Hematopoietic multipotent progenitor cell treated with erythropoietin and hydrocortisone succinate and interleukin-3 and kit ligand, for 15 days (in vitro differentiated cells): ENCODE measurements at regions not wholly inside any gene's neighbourhood (a gene's known extent, or its start where the extent isn't known, plus 50 kb on each side); places are given as distances from the start of the nearest gene placed in this dataset.
"Not testable (repeated sequence)": the region's sequence is repeated elsewhere in the genome, so short reads cannot be mapped to it uniquely, and the experiment has no call there.

Experiments used
- DNase-seq: peaks from one replicate; pipeline ENCODE4 v3.0.0-alpha.2; 2015; ENCODE audit warnings: low spot score

DNA sequence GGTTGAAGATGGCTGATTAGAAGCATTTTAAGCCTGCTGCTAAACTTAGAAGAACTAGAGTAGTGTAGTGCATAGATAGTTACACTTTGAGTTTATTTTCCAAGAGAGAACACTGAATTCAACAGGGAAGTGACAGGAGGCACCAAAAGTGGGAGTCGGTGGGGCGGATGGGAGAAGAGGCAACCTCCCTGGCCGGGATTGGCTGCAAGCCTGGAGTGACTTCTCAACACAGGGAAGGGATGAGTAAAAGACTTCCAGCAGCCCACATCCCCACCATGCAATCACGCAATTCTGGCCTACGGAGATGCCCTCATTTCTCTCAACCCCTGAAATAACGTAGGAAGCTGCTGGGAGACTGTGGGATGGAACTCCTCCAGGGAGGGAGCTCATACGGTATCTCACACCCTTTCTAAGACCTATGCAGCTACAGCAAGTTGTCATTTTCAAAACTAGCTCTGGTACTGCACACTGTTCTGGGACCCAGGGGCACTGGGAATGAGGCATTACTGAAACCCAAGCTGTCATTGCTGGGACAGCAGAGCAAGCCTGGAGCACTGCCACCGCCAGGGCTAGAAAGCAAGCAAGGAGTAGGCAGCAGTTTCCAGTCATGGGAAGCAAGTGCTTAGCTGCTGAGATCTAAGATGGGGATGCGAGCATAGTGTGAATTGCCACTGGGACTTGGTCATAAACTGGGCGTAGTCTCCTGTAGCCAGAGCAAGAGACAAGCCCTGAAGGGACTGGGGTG, 331.6 kb upstream of the PTGER4 start:
- no peak for DNase-seq

DNA sequence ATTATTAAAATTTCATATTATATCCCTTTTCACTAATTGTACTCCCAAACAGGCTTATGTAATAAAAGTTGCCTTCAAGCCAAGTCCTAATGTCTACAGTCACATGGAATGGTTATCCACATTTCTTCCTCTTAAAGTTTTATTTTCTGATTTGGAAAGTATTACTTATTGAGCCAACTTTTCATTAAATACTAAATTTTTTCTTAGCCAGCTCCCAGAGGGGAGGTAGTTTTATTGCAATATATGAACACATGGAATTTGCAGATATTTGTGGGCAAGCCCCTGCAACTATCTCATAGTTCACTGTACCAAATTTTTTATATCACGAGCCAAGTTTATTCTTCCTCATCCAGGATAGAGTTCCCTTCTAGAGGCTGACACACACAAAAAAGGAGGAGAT, 332.8 kb upstream of the PTGER4 start:
- no peak for DNase-seq

DNA sequence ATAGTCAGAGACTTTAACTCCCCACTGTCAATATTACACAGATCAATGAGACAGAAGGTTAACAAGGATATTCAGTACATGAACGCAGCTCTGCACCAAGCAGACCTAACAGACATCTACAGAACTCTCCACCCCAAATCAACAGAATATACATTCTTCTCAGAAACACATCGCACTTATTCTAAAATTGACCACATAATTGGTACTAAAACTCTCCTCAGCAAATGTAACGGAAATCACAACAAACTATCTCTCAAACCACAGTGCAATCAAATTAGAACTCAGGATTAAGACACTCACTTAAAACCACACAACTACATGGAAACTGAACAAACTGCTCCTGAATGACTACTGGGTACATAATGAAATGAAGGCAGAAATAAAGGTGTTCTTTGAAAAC, 341.3 kb upstream of the PTGER4 start:
- not testable (repeated sequence) for DNase-seq

DNA sequence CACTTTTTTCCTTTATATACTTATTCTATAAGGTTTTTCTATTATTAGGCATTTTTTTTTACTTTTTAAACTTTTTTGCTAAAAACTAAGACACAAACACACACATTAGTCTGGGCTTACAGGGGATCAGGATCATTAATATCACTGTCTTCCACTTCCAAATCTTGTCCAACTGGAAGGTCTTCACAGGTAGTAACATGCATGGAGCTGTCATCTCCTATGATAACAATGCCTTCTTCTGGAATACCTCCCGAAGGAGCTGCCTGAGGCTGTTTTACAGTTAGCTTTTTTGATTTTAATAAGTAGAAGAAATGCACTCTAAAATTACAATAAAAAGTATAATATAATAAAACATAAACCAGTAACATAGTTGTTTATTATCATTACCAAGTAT, 345.5 kb upstream of the PTGER4 start:
- no peak for DNase-seq

DNA sequence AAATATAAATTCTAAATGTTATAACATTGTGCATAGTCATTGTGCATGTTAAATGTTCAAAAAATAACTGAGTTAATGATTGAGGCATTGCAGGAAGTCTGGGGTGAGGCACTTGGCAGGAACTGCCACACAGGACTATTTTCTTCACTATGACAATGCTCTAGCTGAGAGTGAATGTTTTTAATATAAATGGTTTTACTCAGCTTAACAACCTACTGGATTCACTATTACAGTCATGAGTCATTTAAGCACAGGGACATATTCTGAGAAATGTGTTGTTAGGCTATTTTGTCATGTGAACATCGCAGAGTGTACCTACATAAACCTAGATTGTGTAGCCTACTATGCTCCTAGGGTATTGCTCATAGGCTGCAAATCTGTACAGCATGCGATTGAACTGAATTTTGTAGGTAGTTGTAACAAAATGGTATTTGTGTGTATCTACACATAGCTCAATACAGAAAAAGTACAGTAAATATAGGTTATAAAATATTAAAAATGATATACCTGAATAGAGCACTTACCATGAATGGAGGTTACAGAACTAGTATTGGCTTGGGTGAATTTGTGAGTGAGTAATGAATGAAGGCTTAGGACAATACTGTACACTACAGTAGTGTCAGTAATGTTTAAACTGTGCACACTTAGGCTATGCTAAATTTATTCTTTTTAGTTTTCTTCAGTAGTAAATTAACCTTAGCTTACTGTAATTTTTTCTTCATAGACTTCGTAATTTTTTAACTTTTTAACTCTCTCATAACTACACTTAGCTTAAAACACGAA, 346.1 kb upstream of the PTGER4 start:
- no peak for DNase-seq

DNA sequence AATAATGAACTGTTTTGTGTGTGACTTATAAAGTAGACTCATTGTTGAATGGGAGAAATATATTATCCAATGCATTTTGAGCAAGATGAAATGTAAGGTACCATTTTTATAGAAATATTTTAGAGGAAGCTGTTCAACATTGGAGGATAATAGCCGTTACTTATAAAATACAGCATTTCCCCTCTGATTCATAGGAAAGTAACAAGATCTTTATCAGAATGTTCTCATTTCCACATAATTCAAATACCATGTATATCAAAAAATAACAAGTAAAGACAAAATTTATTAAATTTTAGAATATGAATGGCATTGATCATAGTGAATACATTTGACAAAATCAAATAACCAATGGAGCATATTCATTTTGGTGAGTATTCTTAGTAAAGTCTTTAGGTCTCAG, 346.7 kb upstream of the PTGER4 start:
- DNase-seq = no peak

DNA sequence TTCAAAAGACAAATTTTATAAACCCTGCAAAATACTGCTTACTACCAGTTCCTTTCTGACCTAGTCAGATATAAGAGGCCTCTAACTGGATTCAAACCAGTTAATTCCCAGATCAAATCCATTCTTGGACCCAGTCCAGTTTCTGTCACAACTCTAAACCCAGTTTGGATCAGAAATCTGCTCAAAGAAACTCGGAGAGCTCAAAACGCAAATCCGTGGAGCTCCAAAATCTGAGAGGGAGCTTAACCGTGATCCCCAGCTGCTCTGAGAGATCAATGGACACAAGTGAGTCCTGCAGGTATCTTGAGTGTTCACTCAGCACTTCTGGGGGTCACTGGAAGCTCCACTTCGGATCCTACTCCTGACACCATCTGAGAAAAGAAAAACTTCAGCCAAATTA, 348.1 kb upstream of the PTGER4 start:
- DNase-seq = no peak

DNA sequence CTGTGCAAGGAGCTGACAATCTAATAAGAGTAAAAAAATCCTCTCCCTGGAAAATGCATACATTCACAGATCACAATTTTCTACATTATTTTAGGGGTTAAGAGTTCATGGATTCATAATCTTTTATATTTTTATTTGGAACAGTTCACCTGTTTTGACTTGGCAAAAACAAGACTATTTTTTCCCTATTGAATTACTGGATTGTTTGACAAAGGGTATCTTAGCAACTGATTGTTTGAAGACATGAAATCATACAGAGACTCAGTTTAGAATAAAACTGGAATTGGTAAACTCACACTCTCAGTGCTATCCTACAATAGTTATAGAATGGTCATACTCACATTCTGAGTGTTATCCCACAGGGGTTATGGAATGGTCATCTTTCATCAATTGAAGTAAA, 358.2 kb upstream of the PTGER4 start:
- DNase-seq = no peak

DNA sequence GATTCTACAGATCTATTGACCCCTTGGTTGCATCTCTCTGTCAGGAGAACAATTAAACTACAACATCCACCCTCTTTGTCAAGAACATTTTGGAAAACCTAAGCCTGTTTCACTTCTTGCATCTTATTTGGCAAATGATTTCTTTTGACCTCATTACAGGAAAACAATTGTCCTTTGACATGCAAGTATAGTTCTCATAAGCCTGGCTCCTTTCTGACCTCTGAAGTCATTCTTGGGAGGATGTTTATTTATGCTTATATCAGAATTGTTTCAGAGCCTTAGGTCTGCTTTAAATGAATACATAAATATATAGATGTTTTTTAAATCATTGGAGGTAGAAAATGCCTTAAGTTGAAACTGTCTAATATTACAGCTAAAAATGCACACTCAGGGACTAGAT, 361.3 kb upstream of the PTGER4 start:
- DNase-seq = no peak

DNA sequence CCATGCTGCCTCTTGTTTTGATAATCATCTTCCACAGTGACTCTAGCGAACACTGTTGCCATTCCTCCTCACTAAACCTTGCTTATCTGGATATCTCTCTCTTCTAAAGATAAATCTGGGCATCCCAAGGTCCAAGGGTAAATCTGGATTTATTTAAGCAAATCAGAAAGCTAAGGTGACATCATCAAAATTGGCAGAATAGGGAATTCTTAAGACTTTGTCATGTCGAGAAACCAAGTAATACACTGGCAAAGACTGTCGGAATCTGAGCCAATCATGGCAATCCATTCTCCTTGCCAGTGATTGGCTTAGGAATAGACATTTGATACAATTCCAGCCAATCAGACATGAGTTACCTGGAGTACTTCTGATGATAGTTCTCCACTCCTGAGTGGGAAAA, 362.7 kb upstream of the PTGER4 start:
- DNase-seq = no peak

DNA sequence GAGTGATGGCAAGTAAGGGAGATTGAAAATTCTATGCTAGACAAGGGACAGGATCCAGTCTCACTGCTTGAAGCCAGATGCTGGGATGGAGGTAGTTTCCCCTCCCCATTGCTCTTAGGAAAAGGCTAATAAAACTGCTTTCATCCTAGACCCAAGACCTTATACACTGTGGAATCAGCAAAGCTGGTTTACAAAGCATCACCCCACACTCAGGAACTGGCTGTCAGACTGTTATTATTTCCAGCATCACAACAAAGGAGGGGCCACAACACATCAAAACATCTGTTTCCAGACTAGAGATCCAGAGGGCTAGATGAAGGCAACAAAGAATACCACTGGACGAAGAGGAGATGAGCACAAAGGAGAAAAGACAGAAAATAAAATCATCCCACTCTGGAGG, 364.6 kb upstream of the PTGER4 start:
- DNase-seq = no peak

DNA sequence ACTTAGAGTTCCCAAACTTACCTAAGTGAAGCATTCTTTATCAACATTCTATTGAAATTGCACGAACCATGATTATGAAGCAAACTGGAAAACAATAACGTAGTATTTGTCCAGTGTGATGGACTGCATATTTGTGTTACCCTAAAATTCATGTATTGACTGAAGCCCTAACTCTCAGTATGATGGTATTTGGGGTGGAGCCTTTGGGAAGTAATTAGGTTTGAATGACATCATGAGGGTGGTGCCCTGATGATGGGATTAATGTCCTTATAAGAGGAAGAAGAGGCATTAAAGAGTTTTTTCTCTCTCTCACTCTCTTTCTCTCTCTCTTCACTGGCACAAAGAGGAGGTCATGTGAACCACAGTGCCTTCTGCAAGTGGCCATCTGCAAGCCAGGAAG, 365.4 kb upstream of the PTGER4 start:
- DNase-seq = no peak

DNA sequence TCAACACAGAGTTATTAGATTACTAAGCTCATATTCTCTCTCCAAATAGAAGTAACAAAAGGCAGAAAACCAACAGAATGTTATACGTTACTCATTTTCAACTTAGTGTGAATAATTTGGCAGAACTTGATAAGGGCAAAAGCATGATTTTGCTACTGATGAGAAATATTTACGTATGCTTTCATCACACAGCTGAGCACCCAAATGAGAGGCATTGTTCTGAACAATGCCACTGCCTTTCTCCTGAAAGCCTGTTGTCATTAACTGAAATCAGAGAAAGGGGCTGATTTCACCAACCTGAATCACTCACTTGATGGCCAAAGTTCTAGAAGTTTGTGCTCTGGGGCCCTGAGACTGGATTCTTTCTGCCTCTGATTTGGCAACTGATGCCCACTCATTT, 367.5 kb upstream of the PTGER4 start:
- no peak for DNase-seq

DNA sequence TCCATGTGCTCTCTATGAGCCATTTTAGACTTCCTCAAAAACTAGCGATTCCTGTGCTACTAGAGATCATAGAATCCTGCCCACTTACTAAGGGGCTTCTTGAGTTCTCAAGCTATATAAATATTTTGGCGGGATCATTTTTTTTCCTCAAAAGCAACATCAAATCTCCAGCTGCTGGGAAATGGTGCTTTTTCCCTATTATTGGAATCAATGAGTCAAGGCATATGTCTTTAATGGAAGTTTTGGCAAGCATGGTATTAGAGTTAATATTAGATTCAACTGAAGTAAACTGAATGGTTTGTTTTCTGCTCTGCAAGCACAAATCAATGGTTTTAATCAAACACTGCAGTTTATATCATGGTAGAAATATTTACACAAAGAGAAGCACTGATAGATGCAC, 369.9 kb upstream of the PTGER4 start:
- no peak for DNase-seq

DNA sequence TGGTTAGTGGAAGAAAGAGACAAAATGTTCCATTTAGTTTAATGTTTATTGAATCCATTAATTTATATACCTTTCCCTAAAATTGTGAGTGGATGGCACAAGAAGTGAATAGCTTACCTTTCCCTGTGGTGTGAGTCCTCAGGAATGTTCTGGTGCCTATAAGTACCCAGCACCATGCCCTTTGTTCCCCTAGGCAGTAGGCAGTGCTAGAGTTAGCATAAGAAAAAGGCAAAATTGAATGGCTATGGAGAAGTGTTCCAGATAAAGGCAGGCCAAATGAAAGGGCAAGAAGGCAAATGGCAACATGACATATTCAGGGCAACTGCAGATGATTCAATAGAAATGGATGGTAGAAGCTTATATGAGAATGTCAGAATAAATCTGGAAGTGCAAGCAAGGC, 370.8 kb upstream of the PTGER4 start:
- DNase-seq = no peak

DNA sequence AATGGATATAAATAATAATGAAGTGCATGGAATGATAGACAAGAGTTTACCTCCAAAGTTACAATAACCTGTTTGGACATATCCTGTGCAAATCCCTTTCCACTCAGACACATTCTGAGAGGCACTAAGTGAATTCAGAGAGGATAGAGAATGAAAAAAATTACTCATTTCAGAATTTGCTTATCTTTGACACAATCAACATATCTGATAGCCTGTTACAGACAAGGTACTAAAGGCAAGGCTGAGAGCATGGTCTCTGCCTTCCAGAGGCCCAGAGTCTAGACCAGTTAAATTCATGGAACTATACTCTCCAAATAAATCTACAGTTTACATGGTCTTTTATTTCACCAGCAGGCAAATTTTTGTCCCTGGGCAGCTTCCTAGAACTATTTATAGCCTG, 371.8 kb upstream of the PTGER4 start:
- no peak for DNase-seq

DNA sequence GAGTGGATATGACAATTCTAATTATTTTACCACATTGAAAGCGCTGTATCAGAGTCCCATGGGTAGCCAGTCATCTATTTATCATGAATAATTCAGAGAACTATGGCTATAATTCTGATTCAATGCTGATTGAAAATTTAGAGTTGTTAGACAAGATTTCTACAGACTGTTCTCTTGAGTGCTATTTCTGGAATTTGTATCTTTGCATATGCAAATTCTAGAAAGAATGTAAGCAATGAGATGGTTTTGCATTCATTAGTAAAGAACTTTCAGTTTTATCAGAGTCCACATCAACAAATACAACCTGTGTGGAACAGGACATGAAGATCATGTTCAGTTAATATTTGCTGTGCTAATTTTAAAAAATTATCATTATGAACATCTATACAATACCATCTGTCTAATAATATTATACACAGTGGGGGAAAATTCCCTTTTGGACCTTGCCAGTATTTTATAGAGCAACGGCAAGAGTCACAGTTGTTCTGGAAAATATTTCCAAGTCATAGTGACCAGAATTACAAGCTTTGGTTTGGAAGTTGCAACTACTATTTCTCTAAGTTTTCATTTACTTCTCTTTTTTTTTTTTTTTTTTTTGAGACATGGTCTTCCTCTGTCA, 372.7 kb upstream of the PTGER4 start:
- DNase-seq = no peak

DNA sequence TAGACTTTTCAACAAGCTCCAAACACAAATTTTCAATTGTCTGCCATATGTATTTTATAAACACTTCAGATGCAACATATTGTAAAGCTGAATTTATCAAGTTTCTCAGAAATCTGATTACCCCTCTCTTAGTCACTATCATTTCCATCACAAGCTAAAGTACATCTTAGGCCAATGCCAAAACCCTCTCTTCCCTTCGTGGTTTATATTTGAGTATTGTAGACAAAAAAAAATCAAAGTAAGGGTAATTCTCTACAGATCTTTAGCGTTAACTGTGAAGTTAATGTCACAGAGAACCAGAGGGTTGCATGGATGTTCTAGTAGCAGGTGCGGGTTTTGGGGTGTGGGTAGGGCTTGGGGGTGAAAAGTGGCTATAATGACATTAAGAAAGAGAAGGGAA, 387.7 kb upstream of the PTGER4 start:
- no peak for DNase-seq

DNA sequence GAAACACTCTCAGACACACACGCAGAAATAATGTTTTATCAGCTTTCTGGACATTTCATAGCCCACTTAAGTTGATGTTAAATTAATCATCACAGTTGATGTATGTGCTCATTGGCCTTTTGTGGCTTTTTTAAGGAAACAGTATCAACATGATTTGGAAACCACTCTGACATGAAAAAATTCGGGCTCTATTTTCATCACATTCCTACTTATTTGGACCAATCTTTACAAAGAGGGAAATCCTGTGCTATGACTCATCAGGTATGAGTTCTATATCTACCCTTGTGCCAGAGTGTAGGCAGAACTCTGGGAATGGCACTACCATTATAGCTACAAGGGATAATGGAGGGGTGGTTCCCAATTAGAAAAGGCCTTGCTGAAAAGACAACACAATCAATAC, 388.4 kb upstream of the PTGER4 start:
- no peak for DNase-seq

DNA sequence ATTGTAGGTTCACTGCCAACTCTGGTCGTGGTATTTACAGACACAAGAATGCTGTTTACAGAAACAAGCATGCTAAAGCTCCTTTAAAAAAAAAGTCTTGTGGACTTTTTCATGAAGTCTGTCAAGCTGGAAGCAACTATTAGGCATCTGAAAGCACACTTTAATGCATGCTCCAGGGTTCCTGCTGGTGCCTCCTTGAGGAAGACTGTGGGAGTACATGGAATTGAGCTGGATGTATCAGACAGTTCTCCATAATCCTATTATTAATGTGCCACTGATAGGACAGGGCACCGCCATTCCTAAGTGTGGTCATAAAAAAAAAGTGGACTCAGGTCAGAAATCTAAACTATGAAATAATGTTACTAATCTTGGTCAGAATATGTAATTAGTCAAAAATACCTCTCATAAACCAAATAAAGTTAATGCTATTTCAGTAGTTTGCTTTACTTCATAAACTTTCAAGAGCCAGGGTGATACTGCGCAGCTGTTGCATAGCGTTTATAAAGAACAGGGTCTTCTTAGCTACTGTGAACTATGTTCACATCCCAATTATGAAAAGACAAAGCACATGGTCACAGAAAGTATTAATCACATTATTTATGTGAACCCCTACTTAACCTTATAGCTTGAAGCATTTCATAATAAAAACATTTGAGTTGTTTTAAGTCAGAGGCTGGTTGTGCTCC, 390.8 kb upstream of the PTGER4 start:
- no peak for DNase-seq

DNA sequence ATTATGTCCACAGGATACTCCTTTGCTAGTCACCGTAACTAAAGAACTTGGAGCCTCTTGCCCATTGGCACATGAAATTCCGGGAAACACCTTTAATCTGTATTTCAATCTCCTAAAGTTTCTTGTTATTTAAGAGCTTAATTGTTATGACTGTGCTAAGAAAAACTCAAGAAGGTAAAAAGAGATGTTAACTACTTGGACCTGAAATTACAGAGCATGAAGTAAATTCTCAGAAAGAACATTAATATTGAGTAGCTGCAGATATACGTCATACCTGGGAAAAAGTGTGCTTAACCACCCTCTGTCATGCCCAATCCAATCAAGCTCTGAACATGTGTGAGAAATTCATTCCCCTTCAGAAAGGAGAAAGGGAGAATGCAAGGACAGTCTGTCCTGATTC, 394.9 kb upstream of the PTGER4 start:
- DNase-seq = no peak

DNA sequence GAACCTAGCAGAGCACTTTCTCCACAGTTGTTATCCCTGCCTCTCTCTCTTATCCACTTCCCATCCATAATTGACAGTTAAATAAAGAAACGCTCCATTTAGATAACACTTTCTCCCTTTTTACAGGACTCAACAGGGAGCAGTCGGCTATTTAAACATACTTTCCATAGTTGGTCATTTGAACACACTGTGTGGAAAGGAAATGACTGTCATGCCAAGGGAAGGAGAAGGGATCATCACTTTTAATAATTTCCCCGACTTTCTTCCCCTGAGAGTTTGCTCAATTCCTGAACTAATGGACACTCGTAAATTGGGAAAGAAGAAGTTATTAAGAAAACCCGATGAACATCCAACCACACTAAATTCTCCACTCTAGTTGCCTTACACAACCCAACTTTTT, 400.8 kb upstream of the PTGER4 start:
- DNase-seq = no peak
